ENCODE measurements at regions not wholly inside any gene's neighbourhood (a gene's known extent, or its start where the extent isn't known, plus 50 kb on each side); places are given as distances from the start of the nearest gene placed in this dataset.

- H3K4me3 ChIP-seq (ENCODE audit: low read depth, low read length) = no peak overlapping the region
- no peak for TF ChIP-seq CTCF (IDR thresholded peaks at IDR 0.05; ENCODE audit: insufficient read depth, low read depth, low read length)
- DNase-seq (ENCODE audit: low read depth) = no peak
Measured at GRCh38 chr6:53721766-53722165, 56.2 kb upstream of the KLHL31 start.

- peak; percentile 66 for DNase-seq (ENCODE audit: low read depth)
- peak; percentile 87 for TF ChIP-seq CTCF (IDR thresholded peaks at IDR 0.05; ENCODE audit: insufficient read depth, low read depth, low read length)
- no peak overlapping the region for H3K4me3 ChIP-seq (ENCODE audit: low read depth, low read length)
Measured at GRCh38 chr6:53718597-53719460, 53.3 kb upstream of the KLHL31 start.

- H3K4me3 ChIP-seq (ENCODE audit: low read depth, low read length) = no peak overlapping the region
- no peak for DNase-seq (ENCODE audit: low read depth)
- TF ChIP-seq CTCF (IDR thresholded peaks at IDR 0.05; ENCODE audit: insufficient read depth, low read depth, low read length) = no peak
Measured at GRCh38 chr6:53717566-53717965, 52.0 kb upstream of the KLHL31 start.

- no peak overlapping the region for H3K4me3 ChIP-seq (ENCODE audit: low read depth, low read length)
- no peak for DNase-seq (ENCODE audit: low read depth)
- TF ChIP-seq CTCF (IDR thresholded peaks at IDR 0.05; ENCODE audit: insufficient read depth, low read depth, low read length) = no peak
Measured at GRCh38 chr6:53715434-53715833, 49.9 kb upstream of the KLHL31 start.

Data from fibroblast of villous mesenchyme (primary cell).